Fibroblast of skin of scalp (primary cell): ENCODE measurements at regions not wholly inside any gene's neighbourhood (a gene's known extent, or its start where the extent isn't known, plus 50 kb on each side); places are given as distances from the start of the nearest gene placed in this dataset.

ENCODE experiments used
- DNase-seq: peaks from one replicate; pipeline ENCODE4 v3.0.0-alpha.2; 2013

- DNase-seq = no peak
Observed at GRCh38 chr2:147500229-147500628, 344.6 kb upstream of the ACVR2A start.

GRCh38 chr2:147499785-147500184, 345.0 kb upstream of the ACVR2A start:
- DNase-seq = no peak

- DNase-seq = peak; percentile 62
Observed at GRCh38 chr2:147495734-147496133, 349.1 kb upstream of the ACVR2A start.

GRCh38 chr2:147492471-147492870, 352.4 kb upstream of the ACVR2A start:
- DNase-seq = no peak

GRCh38 chr2:147491506-147491905, 353.3 kb upstream of the ACVR2A start:
- DNase-seq = no peak

GRCh38 chr2:147490401-147491261, 354.2 kb upstream of the ACVR2A start:
- DNase-seq = no peak

GRCh38 chr2:147488472-147488871, 356.4 kb upstream of the ACVR2A start:
- DNase-seq = no peak

- DNase-seq = no peak
Observed at GRCh38 chr2:147487978-147488289, 356.9 kb upstream of the ACVR2A start.

- no peak for DNase-seq
Observed at GRCh38 chr2:147487286-147487977, 357.4 kb upstream of the ACVR2A start.

GRCh38 chr2:147485210-147485851, 359.5 kb upstream of the ACVR2A start:
- DNase-seq = no peak

GRCh38 chr2:147483911-147484310, 360.9 kb upstream of the ACVR2A start:
- no peak for DNase-seq

- no peak for DNase-seq
Observed at GRCh38 chr2:147482916-147483669, 361.7 kb upstream of the ACVR2A start.

- DNase-seq = no peak
Observed at GRCh38 chr2:147482111-147482895, 362.5 kb upstream of the ACVR2A start.

GRCh38 chr2:147479358-147479757, 365.5 kb upstream of the ACVR2A start:
- DNase-seq = no peak

- DNase-seq = no peak
Observed at GRCh38 chr2:147473075-147473474, 371.8 kb upstream of the ACVR2A start.

GRCh38 chr2:147471126-147471525, 373.7 kb upstream of the ACVR2A start:
- DNase-seq = no peak

GRCh38 chr2:147469471-147469870, 375.4 kb upstream of the ACVR2A start:
- DNase-seq = peak; percentile 50

GRCh38 chr2:147468963-147469362, 375.9 kb upstream of the ACVR2A start:
- no peak for DNase-seq

- DNase-seq = no peak
Observed at GRCh38 chr2:147468349-147468748, 376.5 kb upstream of the ACVR2A start.

GRCh38 chr2:147467441-147467840, 377.4 kb upstream of the ACVR2A start:
- no peak for DNase-seq

- DNase-seq = no peak
Observed at GRCh38 chr2:147464737-147465357, 380.0 kb upstream of the ACVR2A start.
